Heart left ventricle (tissue), 16 donors: ENCODE measurements at regions not wholly inside any gene's neighbourhood (a gene's known extent, or its start where the extent isn't known, plus 50 kb on each side); places are given as distances from the start of the nearest gene placed in this dataset.

Experiments
- ATAC-seq, 4 donors: fragments of 200-7000 bp; cut with Tn5 transposase; one replicate each; pipeline ENCODE4 v1.9.1; 2020 to 2022; ENCODE audit warnings: moderate library complexity in 4 of 4, mild to moderate bottlenecking in 3 of 4, moderate number of reproducible peaks in 1 of 4
- DNase-seq, 5 donors: peaks; one replicate each; pipeline ENCODE4 v3.0.0-alpha.2; 2020
- H3K27ac ChIP-seq, 12 donors: fragments of 200-600 bp; sonication (generic) in 4 of 12; one replicate each; pipeline versions ENCODE4 v1.5.0 to v1.8.0; 2016 to 2022; ENCODE audit warnings: mild to moderate bottlenecking in 2 of 12
- H3K27me3 ChIP-seq, 9 donors: fragments of 200-600 bp; sonication (generic) in 2 of 9; one replicate each; pipeline versions ENCODE4 v1.5.1 to v1.8.0; 2016 to 2022; ENCODE audit warnings: mild to moderate bottlenecking in 3 of 9
- H3K36me3 ChIP-seq, 9 donors: fragments of 200-600 bp; sonication (generic) in 2 of 9; one replicate each; pipeline versions ENCODE4 v1.5.0 to v1.8.0; 2018 to 2022; ENCODE audit warnings: mild to moderate bottlenecking in 2 of 9
- H3K4me1 ChIP-seq, 12 donors: fragments of 200-600 bp; sonication (generic) in 4 of 12; one replicate each; pipeline versions ENCODE4 v1.5.0 to v1.8.0; 2016 to 2022; ENCODE audit warnings: mild to moderate bottlenecking in 3 of 12
- H3K4me3 ChIP-seq, 12 donors: fragments of 200-600 bp; sonication (generic) in 4 of 12; one replicate each; pipeline versions ENCODE4 v1.5.0 to v1.8.0; 2017 to 2022; ENCODE audit warnings: mild to moderate bottlenecking in 9 of 12, moderate library complexity in 4 of 12
- H3K9me3 ChIP-seq, 12 donors: fragments of 200-600 bp; sonication (generic) in 4 of 12; one replicate each; pipeline versions ENCODE4 v1.5.0 to v1.8.0; 2016 to 2022; ENCODE audit warnings: mild to moderate bottlenecking in 1 of 12
- CTCF ChIP-seq, 12 donors: fragments of 200-600 bp; sonication (generic) in 4 of 12; IDR thresholded peaks; one replicate each; pipeline versions ENCODE4 v1.5.0 to v1.8.0; 2018 to 2022; ENCODE audit warnings: antibody characterized with exemption in 12 of 12, mild to moderate bottlenecking in 5 of 12
- POLR2A ChIP-seq, 2 donors: fragments of 450-650 bp; IDR thresholded peaks; one replicate each; pipeline ENCODE4 v1.6.1; 2017; ENCODE audit warnings: antibody characterized with exemption in 2 of 2, mild to moderate bottlenecking in 2 of 2, moderate library complexity in 2 of 2
- WGBS, 4 donors: extraction: QIAGEN DNeasy Blood & Tissue Kit in 2 of 4; methylation state at CpG; one replicate each; pipeline versions ENCODE4 v1.1.5 to v1.1.7; 2013 to 2018; 5-methylcytosine and 5-hydroxymethylcytosine counted together
- intact Hi-C, 10 donors: fragments of 100-400 bp; cut with DNase I; formaldehyde crosslinking; loops; one replicate each; pipeline versions ENCODE4 v1.11.1 to v1.14.2; 2022
- donor health status: ischemic (EF 13 %, LVEDD 7.1; RV severe dilation, severe dysfunction).
- donor health status: healthy with polysubstance abuse.
- donor health status: DM: no; HTN: yes; CAD: no.
- donor health status: DM: no; HTN: no; CAD: no.
- donor health status: ischemic (EF 25% LVEDD 6.9; RV normal size, moderate dysfunction).
- donor health status: ischemic (EF 25% LVEDD 5.7; RV mildly dilated, moderate dysfunction).
- donor health status: healthy.
- donor health status: DM: yes; HTN: yes; CAD: no.
- donor health status: ischemic (EF 35%, LVEDD 5.7; RV mildly dilated, moderate dysfunction).
- donor health status: nonischemic (EF 11% LVEDD 7.7; RV severe dilation, severe dysfunction).
- donor health status: DM: yes; HTN: yes; CAD: no.
- donor health status: PGD.
- donor health status: ischemic (EF 29% LVEDD 5.4; RV normal size, mild dysfunction).
- donor health status: nonischemic (EF 23%, LVEDD 6.1; RV moderate dilation, normal function).

GRCh38 chr1:116454940-116455339 lies 81.9 kb downstream of the ATP1A1 start:
- 41 to 62% (median 53%) methylated on average over 2 to 3 of the region's 3 CpGs for whole genome bisulfite sequencing, 4 donors
- no peak for TF ChIP-seq CTCF (IDR thresholded peaks at IDR 0.05)
- no peak for TF ChIP-seq POLR2A (IDR thresholded peaks at IDR 0.05)
- no peaks in the 10 kb centered on the region for H3K36me3 ChIP-seq
- H3K4me3 ChIP-seq: no peak overlapping the region
- H3K27me3 ChIP-seq: no peaks in the 10 kb centered on the region
- peaks cover 0 to 6% (median 0%) of the 10 kb centered on the region in 12 donors for H3K4me1 ChIP-seq
- DNase-seq: no peak
- H3K27ac ChIP-seq: no peak overlapping the region
- ATAC-seq: peak in 1 of 4 donors; percentile 26
- H3K9me3 ChIP-seq: peaks cover 0 to 6% (median 0%) of the 10 kb centered on the region in 12 donors
- intact Hi-C loops: no loop called here

GRCh38 chr1:116455509-116455908 lies 82.5 kb downstream of the ATP1A1 start:
- DNase-seq (no peak), ATAC-seq (no peak)
- Histone ChIP-seq H3K27me3 (no peaks in the 10 kb centered on the region), H3K9me3 (peaks cover 0 to 6% (median 0%) of the 10 kb centered on the region in 12 donors), H3K36me3 (no peaks in the 10 kb centered on the region), H3K27ac (no peak overlapping the region), H3K4me3 (no peak overlapping the region), H3K4me1 (peaks cover 0 to 6% (median 0%) of the 10 kb centered on the region in 12 donors)
- TF ChIP-seq POLR2A (IDR thresholded peaks at IDR 0.05) (no peak), CTCF (IDR thresholded peaks at IDR 0.05) (no peak)
- intact Hi-C loops: no loop called here
- WGBS, 4 donors: 90 to 95% (median 94%) methylated on average over 3 of the region's 3 CpGs

- Histone ChIP-seq H3K9me3 (peaks cover 0 to 6% (median 0%) of the 10 kb centered on the region in 12 donors), H3K4me1 (peaks cover 0 to 6% (median 0%) of the 10 kb centered on the region in 12 donors), H3K27me3 (no peaks in the 10 kb centered on the region), H3K27ac (peak overlapping the region in 1 of 12 donors; percentile 31), H3K36me3 (no peaks in the 10 kb centered on the region), H3K4me3 (no peak overlapping the region)
- ATAC-seq (peak; percentile 25 to 87 (median 82)), DNase-seq (peak in 3 of 5 donors; percentile 50 to 72 (median 70))
- TF ChIP-seq CTCF (IDR thresholded peaks at IDR 0.05) (no peak), POLR2A (IDR thresholded peaks at IDR 0.05) (no peak)
- WGBS, 4 donors: 38 to 57% (median 49%) methylated on average over 1 to 7 of the region's 7 CpGs
- intact Hi-C loops: no loop called here
These were observed 85.0 kb downstream of the ATP1A1 start for GRCh38 chr1:116457946-116458604.

- Histone ChIP-seq H3K4me3 (no peak overlapping the region), H3K9me3 (peaks cover 0 to 6% (median 0%) of the 10 kb centered on the region in 12 donors), H3K27me3 (no peaks in the 10 kb centered on the region), H3K27ac (no peak overlapping the region), H3K36me3 (no peaks in the 10 kb centered on the region), H3K4me1 (peaks cover 0 to 6% (median 0%) of the 10 kb centered on the region in 12 donors)
- WGBS, 4 donors: 75 to 80% (median 78%) methylated on average over 7 of the region's 7 CpGs
- ATAC-seq (no peak), DNase-seq (no peak)
- intact Hi-C loops: no loop called here
- no peak for TF ChIP-seq CTCF (IDR thresholded peaks at IDR 0.05)
- no peak for TF ChIP-seq POLR2A (IDR thresholded peaks at IDR 0.05)
These were observed 85.7 kb downstream of the ATP1A1 start for GRCh38 chr1:116458695-116459094.
